GM18502 (cell line): ENCODE measurements at regions not wholly inside any gene's neighbourhood (a gene's known extent, or its start where the extent isn't known, plus 50 kb on each side); places are given as distances from the start of the nearest gene placed in this dataset.
A peak's percentile ranks its signal among the peaks of the same experiment; 100 is the strongest.
"Not testable (repeated sequence)": the region's sequence is repeated elsewhere in the genome, so short reads cannot be mapped to it uniquely, and the experiment has no call there.

ENCODE experiments used
- ATAC-seq: cut with Tn5 transposase; IDR thresholded peaks from one replicate; pipeline ENCODE4 v1.9.1; 2021; ENCODE audit warnings: mild to moderate bottlenecking; ENCODE audit not compliant: unreplicated experiment, poor library complexity

- no peak for ATAC-seq
Measured at GRCh38 chr1:67525053-67525760, 95.0 kb upstream of the SERBP1 start.

GRCh38 chr1:67528141-67528540, 97.9 kb upstream of the SERBP1 start:
- ATAC-seq: no peak

GRCh38 chr1:67530071-67530470, 99.9 kb upstream of the SERBP1 start:
- no peak for ATAC-seq

- peak; percentile 58 for ATAC-seq
Measured at GRCh38 chr1:67532452-67533216, 102.4 kb upstream of the SERBP1 start.

DNA sequence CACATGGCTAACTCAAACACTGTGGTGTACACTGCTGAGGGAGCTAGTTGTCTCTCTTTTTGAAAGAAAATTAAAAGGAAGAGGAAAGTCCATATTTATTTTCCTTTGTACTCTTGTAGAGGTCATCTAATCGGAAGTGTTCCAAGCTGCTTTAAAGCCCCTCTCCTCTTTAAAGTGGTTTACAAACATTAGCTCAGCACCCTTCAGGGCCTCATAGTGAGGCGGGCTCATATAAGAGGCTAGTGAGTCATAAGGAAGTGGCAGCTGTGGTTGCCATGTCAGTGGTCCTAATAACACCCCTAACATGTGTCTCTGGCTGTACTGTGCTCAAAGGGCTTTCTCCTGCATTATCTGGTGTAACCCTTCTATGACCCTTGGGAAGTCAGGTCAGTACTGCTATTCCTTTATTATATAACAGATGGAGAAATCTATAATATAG, 104.4 kb upstream of the SERBP1 start:
- no peak for ATAC-seq

GRCh38 chr1:67535474-67535873, 105.3 kb upstream of the SERBP1 start:
- peak; percentile 86 for ATAC-seq

- ATAC-seq: no peak
Measured at GRCh38 chr1:67536957-67537666, 106.9 kb upstream of the SERBP1 start.

DNA sequence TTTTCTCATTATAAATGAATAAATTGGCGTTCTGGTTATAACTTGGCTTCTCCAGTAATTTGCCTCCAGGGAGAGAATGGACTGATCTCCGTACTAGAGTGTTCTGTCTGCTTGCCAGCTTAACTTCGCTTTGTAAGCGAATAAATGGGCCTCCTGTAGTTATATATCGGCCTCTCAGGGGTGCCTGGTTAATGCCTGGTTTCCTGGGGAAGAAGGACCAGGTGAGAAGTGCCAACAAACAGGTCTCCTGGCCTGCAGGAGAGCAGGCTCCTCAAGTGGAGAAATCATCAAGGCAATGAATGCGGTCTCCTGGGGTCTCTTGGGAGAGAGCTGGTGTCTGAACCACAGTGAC, 107.4 kb upstream of the SERBP1 start:
- no peak for ATAC-seq

GRCh38 chr1:67540025-67540732, 110.0 kb upstream of the SERBP1 start:
- no peak for ATAC-seq

DNA sequence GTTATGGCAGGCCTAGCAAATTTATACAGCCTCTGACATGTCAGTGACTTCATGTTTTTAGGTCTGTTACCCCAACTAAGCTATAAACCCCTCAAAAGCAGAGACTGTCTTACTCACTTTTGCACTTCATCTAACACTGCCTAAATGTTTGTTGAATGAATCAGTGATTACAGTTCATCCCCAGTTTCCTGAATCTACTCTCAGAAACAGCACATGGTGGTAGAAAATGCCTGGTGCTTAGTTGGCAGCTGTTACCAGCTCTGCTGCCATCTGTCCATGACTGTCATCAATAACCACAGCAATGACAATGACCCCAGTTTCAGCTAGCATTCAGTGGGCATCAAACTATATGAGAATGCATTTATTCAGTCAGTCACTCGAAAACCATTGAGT, 110.5 kb upstream of the SERBP1 start:
- ATAC-seq: no peak

DNA sequence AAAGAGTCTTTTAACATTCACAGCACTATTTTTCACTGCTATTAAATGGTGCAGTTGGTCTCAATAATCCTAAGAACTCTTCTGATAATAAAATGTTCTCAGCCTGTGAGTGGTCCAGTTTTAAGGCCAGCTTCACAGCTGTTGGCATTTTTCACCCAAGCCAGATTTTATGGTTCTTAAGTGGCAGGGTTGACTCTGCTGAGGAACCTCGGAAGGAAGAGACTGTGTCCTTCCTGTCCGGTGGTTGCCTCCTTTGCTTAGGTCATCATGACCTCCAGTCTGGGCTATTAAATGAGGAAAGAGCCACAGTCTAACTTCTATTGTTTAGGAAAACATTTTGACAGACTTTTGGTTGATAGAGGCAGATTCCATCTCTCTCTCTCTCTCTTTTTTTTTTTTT, 112.5 kb upstream of the SERBP1 start:
- ATAC-seq: no peak

DNA sequence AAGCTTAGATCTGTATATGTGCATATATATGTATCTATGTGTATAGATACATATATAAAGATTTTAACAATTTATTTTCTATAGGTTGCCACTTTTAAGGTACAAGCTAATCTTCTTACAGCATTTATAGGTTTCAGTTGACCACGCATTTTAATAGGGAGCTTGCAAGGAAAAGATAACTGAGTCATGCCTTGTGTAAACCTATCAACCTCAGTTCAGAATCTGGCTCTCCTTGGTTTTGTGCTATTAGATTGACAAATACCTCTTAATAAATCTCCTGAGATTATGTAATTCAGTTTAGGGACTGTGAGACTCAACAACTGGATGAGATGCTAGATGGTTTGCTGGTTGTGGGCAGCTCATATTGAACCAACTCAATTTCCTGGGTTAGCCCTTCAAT, 114.7 kb upstream of the SERBP1 start:
- no peak for ATAC-seq

- no peak for ATAC-seq
Measured at GRCh38 chr1:67545364-67545763, 115.2 kb upstream of the SERBP1 start.

DNA sequence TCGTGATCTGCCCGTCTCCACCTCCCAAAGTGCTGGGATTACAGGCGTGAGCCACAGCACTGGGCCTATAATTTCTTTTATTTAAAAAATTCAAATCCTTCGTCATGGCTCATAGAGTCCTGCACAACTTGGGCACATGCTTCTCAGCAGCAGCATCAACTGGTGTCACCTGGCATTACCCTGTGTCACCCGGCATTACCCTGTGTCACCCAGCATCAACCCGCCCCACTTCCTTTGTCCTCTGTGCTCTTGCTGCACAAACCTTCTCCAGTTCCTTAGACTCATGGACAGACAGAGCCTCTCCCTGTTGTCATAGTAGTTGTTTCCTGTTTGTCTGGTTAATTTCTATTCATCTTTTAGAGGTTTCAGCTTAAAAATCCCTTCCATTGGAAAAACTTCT, 121.2 kb upstream of the SERBP1 start:
- ATAC-seq: no peak

DNA sequence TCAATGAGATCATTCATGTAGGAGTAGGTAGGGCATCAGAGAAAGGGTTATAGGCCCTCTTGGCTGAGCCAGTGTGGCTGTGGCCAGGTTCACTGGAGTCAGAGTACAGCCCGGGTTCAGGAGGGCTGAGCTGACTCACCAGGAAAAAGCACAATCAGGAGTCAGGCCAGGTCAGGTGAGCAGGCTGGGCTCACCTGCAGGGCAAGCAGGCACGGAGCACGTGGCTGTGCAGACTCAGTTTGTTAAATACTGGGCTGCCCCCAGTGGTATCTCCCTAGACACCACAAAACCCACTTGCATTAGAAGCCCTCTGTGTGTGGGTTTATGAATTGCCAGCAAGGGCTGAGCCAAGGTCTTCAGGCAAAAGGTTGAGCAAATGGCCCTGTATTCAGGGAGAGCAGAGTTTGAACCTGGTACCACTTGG, 122.1 kb upstream of the SERBP1 start:
- ATAC-seq: no peak

DNA sequence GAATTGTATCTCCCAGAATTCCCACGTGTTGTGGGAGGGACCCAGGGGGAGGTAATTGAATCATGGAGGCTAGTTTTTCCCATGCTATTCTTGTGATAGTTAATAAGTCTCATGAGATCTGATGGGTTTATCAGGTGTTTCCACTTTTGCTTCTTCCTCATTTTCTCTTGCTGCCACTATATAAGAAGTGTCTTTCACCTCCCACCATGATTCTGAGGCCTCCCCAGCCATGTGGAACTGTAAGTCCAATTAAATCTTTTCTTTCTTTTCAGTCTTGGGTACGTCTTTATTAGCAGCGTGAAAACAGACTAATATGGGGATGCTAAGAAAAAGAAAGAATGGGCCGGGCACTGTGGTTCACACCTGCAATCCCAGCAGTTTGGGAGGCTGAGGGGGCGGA, 124.0 kb upstream of the SERBP1 start:
- ATAC-seq: not testable (repeated sequence)

DNA sequence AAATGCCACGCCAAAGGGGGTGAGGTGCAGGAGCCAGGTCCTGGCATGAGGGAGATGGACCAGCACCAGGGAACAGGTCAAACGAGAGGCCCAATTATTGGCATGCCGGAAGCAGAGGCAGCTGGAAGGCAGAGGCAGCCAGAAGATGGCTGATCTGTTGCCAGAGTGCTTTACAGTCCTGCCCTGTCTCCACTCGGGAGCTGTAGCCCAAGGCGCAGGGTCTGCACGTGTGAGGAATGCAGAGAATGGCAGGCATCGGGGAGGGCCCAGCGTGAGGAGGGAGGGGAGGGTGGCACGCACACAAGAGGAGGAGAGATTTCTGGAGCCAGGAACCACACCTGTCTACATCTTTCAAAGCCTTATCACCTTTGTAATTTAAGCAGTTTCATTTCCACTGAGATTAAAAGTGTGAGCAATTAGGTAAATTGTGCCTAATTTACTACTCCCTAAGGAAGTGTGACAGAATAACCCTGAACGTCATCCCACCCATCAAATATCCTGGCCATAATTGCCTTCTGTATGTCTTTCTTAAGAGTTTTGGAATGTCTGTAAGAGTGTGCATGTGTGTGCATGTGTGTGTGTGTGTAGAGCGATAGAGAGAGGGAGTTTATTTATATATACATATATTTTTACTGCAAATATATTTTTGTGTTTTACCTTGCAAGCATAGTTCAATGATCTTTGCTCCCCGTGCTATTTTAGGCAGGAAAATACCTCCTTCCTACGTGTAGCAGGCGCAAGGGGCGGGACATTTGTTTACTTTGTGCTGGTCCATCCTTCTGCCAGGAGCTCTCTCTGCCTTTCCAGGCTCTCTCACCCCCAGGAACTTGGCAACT, 125.5 kb upstream of the SERBP1 start:
- ATAC-seq: no peak

DNA sequence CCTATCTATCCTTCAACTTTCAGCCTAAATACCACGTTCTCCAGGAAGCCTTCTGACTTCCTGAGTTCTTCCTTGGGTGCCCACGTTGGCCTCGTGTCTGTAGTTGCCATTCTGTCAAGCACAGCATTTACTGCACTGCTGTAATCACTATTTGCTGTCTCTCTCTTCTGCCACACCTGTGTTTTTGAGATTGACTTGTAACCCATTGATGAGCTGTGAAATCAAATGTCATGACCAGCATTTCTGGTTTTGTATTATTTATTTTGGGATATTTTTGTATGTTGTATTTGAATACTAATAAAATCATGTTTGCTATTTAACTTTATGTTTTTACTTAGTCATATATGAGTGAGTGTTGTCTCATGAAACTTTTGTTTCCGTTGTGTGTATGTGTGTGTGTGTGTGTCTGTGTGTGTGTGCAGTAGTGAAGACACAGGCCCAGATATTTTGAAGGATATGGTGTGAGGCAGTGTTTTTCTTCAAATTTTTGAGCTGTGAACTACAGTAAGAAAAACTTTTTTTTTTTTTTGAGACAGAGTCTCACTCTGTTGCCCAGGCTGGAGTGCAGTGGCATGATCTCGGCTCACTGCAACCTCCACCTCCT, 126.2 kb upstream of the SERBP1 start:
- no peak for ATAC-seq

DNA sequence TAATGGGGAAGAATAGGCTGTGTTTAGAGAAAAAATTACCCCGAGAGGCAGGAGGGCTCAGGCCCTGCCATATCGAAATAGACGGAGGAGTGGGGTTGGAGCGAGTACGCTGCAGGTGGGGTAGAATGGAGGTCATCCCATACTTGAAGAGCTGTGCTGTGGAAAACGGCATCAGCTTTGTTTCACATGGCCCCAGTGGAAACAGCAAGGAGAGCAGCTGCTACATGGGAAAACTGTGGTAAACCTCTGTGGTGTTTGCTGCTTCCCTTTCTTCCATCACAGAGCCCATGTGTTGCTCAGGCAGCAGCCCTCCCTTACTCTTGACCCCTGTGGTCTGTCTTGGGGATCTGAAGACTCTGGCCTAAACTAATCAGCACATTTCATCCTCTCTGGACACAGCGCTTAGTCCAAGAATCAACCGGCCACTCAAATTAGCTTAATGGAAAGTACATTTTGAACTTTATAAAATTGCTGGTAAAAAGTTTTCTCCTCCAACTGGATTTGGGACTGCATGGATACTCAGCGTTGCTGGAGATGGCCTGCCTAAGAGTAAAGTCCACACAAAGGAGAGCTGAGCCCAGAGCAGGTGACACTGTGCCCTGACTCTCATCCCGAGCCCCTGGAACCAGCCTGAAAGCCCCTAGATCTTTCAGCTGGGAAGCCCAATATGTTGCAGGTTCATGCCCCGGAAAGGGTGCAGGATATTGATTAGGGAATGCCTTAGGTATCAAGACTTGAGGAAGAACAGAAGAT, 127.1 kb upstream of the GADD45A start:
- no peak for ATAC-seq
